Lower leg skin (tissue), 3 donors: ENCODE measurements at regions not wholly inside any gene's neighbourhood (a gene's known extent, or its start where the extent isn't known, plus 50 kb on each side); places are given as distances from the start of the nearest gene placed in this dataset.

ENCODE experiments used
- CTCF ChIP-seq, 3 donors: fragments of 450-650 bp; IDR thresholded peaks; one replicate each; pipeline ENCODE4 v1.5.1; 2016; ENCODE audit warnings: antibody characterized with exemption in 3 of 3, mild to moderate bottlenecking in 3 of 3, moderate library complexity in 2 of 3
- POLR2A ChIP-seq, 2 donors: fragments of 450-650 bp; IDR thresholded peaks; one replicate each; pipeline ENCODE4 v1.6.1; 2016 to 2017; ENCODE audit warnings: antibody characterized with exemption in 2 of 2, mild to moderate bottlenecking in 1 of 2, moderate library complexity in 1 of 2

GRCh38 chr10:30114881-30115625, 55.7 kb upstream of the JCAD start:
- TF ChIP-seq CTCF (IDR thresholded peaks at IDR 0.05) (no peak), POLR2A (IDR thresholded peaks at IDR 0.05) (no peak)
